Spleen (tissue), 7 donors: ENCODE measurements at regions not wholly inside any gene's neighbourhood (a gene's known extent, or its start where the extent isn't known, plus 50 kb on each side); places are given as distances from the start of the nearest gene placed in this dataset.

Experiments used
- POLR2A ChIP-seq, 3 donors: fragments of 450-650 bp; IDR thresholded peaks; one replicate each; pipeline ENCODE4 v1.5.1; 2017; ENCODE audit warnings: antibody characterized with exemption in 3 of 3, mild to moderate bottlenecking in 1 of 3
- TF ChIP-seq, protein P1 (sequence below), 11 experiments: fragments of 200-600 bp in 7 of 11; fragments of 450-650 bp in 4 of 11; sonication (generic) in 4 of 11; IDR thresholded peaks in 8 of 11; conservative IDR thresholded peaks in 3 of 11; 1 replicate in 7 of 11; 2 replicates in 4 of 11; pipeline versions ENCODE4 v1.4.0 to v1.8.0; 2016 to 2021; ENCODE audit warnings: antibody characterized with exemption in 11 of 11, inconsistent platforms in 4 of 11, mild to moderate bottlenecking in 1 of 11
- donor health status: DM: no; HTN: no; CAD: no; lungs with moderate emphysema.
- donor health status: DM: no; HTN: no; CAD: no.
- donor health status: DM: no; HTN: no; CAD: no.

DNA sequence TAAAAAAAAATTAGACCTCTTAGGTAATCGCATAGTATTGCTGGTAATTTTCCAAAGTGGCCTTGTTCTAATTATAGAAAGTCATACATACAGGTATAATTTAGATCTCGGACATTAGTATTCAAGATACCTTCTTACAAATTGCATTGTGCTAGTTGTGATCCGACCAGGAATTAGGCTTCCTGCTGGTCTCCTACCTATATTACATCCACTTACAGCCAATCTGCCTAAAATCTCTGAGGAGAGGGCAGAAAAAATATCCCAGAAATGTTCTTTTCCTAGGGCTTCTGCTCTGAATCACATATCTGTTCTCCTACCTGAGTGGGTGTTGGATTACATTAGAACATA lies 314.7 kb upstream of the GULP1 start:
- TF ChIP-seq, protein P1, sequence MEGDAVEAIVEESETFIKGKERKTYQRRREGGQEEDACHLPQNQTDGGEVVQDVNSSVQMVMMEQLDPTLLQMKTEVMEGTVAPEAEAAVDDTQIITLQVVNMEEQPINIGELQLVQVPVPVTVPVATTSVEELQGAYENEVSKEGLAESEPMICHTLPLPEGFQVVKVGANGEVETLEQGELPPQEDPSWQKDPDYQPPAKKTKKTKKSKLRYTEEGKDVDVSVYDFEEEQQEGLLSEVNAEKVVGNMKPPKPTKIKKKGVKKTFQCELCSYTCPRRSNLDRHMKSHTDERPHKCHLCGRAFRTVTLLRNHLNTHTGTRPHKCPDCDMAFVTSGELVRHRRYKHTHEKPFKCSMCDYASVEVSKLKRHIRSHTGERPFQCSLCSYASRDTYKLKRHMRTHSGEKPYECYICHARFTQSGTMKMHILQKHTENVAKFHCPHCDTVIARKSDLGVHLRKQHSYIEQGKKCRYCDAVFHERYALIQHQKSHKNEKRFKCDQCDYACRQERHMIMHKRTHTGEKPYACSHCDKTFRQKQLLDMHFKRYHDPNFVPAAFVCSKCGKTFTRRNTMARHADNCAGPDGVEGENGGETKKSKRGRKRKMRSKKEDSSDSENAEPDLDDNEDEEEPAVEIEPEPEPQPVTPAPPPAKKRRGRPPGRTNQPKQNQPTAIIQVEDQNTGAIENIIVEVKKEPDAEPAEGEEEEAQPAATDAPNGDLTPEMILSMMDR (IDR thresholded peaks at IDR 0.05 in 8 of 11, conservative IDR thresholded peaks at IDR 0.05 in 3 of 11): no peak
- no peak for TF ChIP-seq POLR2A (IDR thresholded peaks at IDR 0.05)
